A673 (cell line): ENCODE measurements at regions not wholly inside any gene's neighbourhood (a gene's known extent, or its start where the extent isn't known, plus 50 kb on each side); places are given as distances from the start of the nearest gene placed in this dataset.

Experiments
- EZH2 ChIP-seq: fragments of 200-600 bp; sonication (generic); IDR thresholded peaks from 2 replicates; pipeline ENCODE4 v1.6.1; 2017; ENCODE audit warnings: borderline replicate concordance, low read depth, mild to moderate bottlenecking, mixed read lengths, antibody characterized with exemption, low read length; ENCODE audit not compliant: poor library complexity, severe bottlenecking
- TF ChIP-seq, protein P1 (sequence below): fragments of 300-800, 200-600 bp; sonication (generic); conservative IDR thresholded peaks from 2 replicates; pipeline ENCODE4 v1.5.1; 2017; ENCODE audit warnings: low read depth, mild to moderate bottlenecking, antibody characterized with exemption, low read length, moderate library complexity, mixed read lengths

DNA sequence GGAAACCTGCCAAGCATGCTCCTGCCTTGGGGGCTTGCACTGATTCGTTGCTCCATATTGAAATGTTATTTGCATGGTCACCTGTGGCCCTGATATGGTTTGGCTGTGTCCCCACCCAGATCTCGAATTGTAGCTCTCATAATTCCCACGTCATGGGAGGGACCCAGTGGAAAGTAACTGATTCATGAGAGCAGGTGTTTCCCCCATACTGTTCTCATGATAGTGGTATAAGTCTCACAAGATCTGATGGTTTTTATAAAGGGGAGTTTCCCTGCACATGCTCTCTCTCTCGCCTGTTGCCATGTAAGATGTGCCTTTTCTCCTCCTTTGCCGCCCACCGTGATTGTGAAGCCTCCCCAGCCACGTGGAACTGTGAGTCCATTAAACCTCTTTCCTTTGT lies 402.4 kb downstream of the ETS1 start:
- TF ChIP-seq, protein P1, sequence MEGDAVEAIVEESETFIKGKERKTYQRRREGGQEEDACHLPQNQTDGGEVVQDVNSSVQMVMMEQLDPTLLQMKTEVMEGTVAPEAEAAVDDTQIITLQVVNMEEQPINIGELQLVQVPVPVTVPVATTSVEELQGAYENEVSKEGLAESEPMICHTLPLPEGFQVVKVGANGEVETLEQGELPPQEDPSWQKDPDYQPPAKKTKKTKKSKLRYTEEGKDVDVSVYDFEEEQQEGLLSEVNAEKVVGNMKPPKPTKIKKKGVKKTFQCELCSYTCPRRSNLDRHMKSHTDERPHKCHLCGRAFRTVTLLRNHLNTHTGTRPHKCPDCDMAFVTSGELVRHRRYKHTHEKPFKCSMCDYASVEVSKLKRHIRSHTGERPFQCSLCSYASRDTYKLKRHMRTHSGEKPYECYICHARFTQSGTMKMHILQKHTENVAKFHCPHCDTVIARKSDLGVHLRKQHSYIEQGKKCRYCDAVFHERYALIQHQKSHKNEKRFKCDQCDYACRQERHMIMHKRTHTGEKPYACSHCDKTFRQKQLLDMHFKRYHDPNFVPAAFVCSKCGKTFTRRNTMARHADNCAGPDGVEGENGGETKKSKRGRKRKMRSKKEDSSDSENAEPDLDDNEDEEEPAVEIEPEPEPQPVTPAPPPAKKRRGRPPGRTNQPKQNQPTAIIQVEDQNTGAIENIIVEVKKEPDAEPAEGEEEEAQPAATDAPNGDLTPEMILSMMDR, result no peak
- TF ChIP-seq EZH2, result no peak
